Vagina (tissue), 2 donors: ENCODE measurements at regions not wholly inside any gene's neighbourhood (a gene's known extent, or its start where the extent isn't known, plus 50 kb on each side); places are given as distances from the start of the nearest gene placed in this dataset.
"Not testable (repeated sequence)": the region's sequence is repeated elsewhere in the genome, so short reads cannot be mapped to it uniquely, and the experiment has no call there.

Source experiments
- DNase-seq, 2 donors: peaks; one replicate each; pipeline ENCODE4 v3.0.0-alpha.2; 2017; ENCODE audit errors: extremely low spot score in 2 of 2
- H3K27ac ChIP-seq: fragments of 200-600 bp; sonication (generic); one replicate; pipeline ENCODE4 v1.5.1; 2019
- H3K27me3 ChIP-seq: fragments of 200-600 bp; sonication (generic); one replicate; pipeline ENCODE4 v1.5.1; 2019
- H3K36me3 ChIP-seq, 2 donors: fragments of 200-600 bp; sonication (generic); one replicate each; pipeline ENCODE4 v1.5.1; 2017 to 2019
- H3K4me1 ChIP-seq: fragments of 200-600 bp; sonication (generic); one replicate; pipeline ENCODE4 v1.5.1; 2019
- H3K4me3 ChIP-seq, 2 donors: fragments of 200-600 bp; sonication (generic); 1 replicate in 1 of 2; 2 replicates in 1 of 2; pipeline ENCODE4 v1.5.1; 2016 to 2019
- H3K9me3 ChIP-seq: fragments of 200-600 bp; sonication (generic); one replicate; pipeline ENCODE4 v1.5.1; 2019
- POLR2A ChIP-seq, 2 donors: fragments of 450-650 bp; IDR thresholded peaks; one replicate each; pipeline ENCODE4 v1.6.1; 2017; ENCODE audit warnings: antibody characterized with exemption in 2 of 2, mild to moderate bottlenecking in 2 of 2, moderate library complexity in 2 of 2
- POLR2AphosphoS5 ChIP-seq, 2 donors: sonication (generic); formaldehyde crosslinking; IDR thresholded peaks; one replicate each; pipeline ENCODE4 v1.9.0; 2017; ENCODE audit warnings: antibody characterized with exemption in 2 of 2, mild to moderate bottlenecking in 2 of 2, low read depth in 1 of 2; ENCODE audit not compliant: insufficient read depth in 1 of 2
- intact Hi-C: fragments of 100-400 bp; cut with DNase I; formaldehyde crosslinking; loops from one replicate; pipeline ENCODE4 v1.15.1; 2023
- TF ChIP-seq, protein P1 (sequence below), 3 experiments: fragments of 450-650 bp in 2 of 3; fragments of 200-600 bp in 1 of 3; sonication (generic) in 1 of 3; IDR thresholded peaks; one replicate each; pipeline ENCODE4 v1.5.1; 2017 to 2019; ENCODE audit warnings: antibody characterized with exemption in 3 of 3, mild to moderate bottlenecking in 2 of 3, moderate library complexity in 2 of 3

DNA sequence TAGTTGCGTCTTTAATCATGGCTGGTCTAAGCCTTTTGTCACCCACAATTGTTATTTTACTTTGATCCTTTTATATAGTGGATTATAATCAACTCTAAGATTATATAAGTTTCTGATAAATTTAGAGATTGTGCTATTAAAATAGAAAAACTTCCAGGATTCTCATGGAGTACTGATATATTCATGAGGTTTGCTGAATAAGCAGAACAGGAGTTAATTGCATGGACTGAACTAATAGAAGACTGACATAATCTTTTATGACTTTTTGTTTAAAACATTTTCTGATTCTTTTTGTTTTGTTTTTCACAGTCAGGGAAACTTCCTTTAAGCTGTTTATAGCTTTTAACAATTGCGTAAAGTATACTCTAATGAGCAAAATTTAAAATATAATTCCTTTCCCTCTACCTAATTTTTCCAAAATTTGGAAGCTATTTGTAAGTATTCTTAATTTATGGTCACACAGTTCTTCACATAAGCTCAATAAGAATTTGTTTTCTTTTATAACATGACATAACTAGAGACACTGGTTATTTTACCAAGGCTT is 129.9 kb upstream of the TMEM260 start:
- Histone ChIP-seq H3K27me3 (no peaks in the 10 kb centered on the region), H3K36me3 (no peaks in the 10 kb centered on the region), H3K9me3 (no peaks in the 10 kb centered on the region), H3K4me3 (no peak overlapping the region), H3K27ac (no peak overlapping the region), H3K4me1 (no peaks in the 10 kb centered on the region)
- intact Hi-C loops = no loop called here
- no peak for DNase-seq
- TF ChIP-seq, protein P1, sequence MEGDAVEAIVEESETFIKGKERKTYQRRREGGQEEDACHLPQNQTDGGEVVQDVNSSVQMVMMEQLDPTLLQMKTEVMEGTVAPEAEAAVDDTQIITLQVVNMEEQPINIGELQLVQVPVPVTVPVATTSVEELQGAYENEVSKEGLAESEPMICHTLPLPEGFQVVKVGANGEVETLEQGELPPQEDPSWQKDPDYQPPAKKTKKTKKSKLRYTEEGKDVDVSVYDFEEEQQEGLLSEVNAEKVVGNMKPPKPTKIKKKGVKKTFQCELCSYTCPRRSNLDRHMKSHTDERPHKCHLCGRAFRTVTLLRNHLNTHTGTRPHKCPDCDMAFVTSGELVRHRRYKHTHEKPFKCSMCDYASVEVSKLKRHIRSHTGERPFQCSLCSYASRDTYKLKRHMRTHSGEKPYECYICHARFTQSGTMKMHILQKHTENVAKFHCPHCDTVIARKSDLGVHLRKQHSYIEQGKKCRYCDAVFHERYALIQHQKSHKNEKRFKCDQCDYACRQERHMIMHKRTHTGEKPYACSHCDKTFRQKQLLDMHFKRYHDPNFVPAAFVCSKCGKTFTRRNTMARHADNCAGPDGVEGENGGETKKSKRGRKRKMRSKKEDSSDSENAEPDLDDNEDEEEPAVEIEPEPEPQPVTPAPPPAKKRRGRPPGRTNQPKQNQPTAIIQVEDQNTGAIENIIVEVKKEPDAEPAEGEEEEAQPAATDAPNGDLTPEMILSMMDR (IDR thresholded peaks at IDR 0.05) = no peak
- TF ChIP-seq POLR2A (IDR thresholded peaks at IDR 0.05) (no peak), POLR2AphosphoS5 (IDR thresholded peaks at IDR 0.05; ENCODE audit: insufficient read depth in 1 of 2, low read depth in 1 of 2) (no peak)

DNA sequence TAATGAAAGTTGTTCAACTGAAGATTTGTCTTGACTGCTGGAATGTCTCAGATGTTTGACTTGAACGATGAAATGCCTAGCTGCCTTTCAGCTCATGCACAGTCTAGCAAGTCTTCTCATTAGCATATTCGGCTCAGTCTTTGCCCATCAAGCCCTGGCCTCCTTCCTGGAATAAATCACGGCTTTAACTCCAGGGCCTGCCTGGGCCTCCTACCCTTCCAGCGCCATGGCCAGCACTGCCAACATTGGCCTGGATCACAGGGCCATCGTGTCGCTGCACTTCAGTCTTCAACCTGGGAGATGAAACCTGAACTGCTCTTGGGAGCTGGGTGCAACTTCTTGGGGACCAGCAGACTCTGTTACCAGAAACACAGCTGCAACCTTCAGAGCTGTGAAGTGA is 126.7 kb upstream of the TMEM260 start:
- H3K4me3 ChIP-seq = no peak overlapping the region
- intact Hi-C loops = no loop called here
- DNase-seq = no peak
- H3K36me3 ChIP-seq = no peaks in the 10 kb centered on the region
- H3K27ac ChIP-seq = no peak overlapping the region
- H3K9me3 ChIP-seq = no peaks in the 10 kb centered on the region
- H3K27me3 ChIP-seq = no peaks in the 10 kb centered on the region
- TF ChIP-seq POLR2AphosphoS5 (IDR thresholded peaks at IDR 0.05; ENCODE audit: insufficient read depth in 1 of 2, low read depth in 1 of 2) (no peak), POLR2A (IDR thresholded peaks at IDR 0.05) (no peak)
- TF ChIP-seq, protein P1 (IDR thresholded peaks at IDR 0.05) = no peak
- H3K4me1 ChIP-seq = no peaks in the 10 kb centered on the region

DNA sequence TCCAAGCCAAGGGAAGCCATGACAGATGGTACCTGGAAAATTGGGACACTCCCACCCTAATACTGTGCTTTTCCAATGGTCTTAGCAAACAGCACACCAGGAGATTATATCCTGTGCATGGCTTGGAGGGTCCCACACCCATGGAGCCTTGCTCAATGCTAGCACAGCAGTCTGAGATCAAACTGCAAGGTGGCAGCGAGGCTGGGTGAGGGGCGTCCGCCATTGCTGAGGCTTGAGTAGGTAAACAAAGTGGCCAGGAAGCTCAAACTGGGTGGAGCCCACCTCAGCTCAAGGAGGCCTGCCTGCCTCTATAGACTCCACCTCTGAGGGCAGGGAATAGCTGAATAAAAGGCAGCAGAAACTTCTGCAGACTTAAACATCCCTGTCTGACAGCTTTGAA is 124.9 kb upstream of the TMEM260 start:
- DNase-seq, H3K27ac ChIP-seq, H3K27me3 ChIP-seq, H3K4me1 ChIP-seq, intact Hi-C loops, H3K4me3 ChIP-seq, H3K9me3 ChIP-seq, H3K36me3 ChIP-seq: not testable (repeated sequence)

DNA sequence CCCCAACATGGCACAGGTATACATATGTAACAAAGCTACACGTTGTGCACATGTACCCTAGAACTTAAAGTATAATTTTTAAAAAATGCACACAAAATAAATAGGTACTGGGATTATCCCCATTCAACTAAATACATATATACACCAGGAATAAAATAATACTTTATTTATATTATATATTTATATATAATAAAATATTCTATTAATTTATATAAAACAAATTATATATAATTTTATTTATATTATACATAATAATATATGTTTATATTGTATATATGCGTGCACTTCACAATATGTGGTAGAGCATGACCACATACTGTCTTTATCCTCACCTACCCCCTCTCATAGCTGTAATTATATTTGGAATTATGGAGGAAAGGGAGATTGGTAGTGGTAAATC is 119.1 kb upstream of the TMEM260 start:
- no peaks in the 10 kb centered on the region for H3K27me3 ChIP-seq
- no peak for TF ChIP-seq POLR2A (IDR thresholded peaks at IDR 0.05)
- TF ChIP-seq POLR2AphosphoS5 (IDR thresholded peaks at IDR 0.05; ENCODE audit: insufficient read depth in 1 of 2, low read depth in 1 of 2) = no peak
- TF ChIP-seq, protein P1 (IDR thresholded peaks at IDR 0.05) = no peak

DNA sequence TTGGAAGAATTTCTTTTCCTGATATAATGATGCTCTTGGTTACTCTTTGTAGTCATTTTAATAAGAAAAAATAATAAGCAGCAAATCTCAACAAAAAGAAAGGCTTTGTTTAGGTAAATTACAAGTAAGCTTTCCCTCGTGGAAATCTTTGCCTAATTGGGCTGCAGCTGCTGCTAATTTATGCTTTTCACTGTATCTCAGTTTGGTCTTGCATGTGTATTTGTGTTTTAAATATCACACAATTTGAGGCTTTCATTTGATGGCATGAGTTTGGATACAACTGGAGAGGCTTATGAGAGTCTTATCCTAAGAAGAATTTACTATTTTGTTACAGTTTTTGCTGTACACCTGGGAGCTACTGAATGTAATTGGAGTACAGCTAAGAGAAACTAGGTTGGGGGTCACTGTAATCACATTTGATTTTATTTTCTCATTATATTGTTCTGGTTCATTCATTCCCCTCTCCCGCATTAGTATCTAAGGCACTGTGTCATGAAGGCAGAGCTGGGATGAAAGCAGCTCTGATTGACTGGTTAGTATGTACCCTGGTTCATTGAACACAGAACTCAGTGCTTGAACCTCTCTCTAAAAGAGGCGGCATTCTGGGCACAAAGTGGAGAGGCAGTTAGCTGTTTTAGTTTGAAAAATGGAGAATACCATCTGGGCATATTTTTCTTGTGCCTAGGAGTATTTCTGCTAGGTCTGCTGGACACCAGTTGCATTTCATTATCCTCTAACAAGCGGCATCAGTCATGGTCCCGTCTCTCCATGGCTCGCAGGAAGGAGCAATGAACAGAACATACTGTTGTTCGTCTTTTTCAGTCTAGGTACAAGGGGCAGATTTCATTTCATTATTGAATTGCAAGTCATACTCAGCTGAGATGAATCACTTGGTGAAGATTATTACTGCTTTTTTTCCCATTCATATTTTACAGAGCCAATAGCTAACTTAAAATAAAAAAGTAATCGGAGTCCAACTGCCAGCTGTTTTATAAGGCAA is 118.0 kb upstream of the TMEM260 start:
- Histone ChIP-seq H3K4me3 (no peak overlapping the region), H3K4me1 (no peaks in the 10 kb centered on the region), H3K27me3 (no peaks in the 10 kb centered on the region), H3K9me3 (no peaks in the 10 kb centered on the region), H3K27ac (no peak overlapping the region), H3K36me3 (no peaks in the 10 kb centered on the region)
- DNase-seq = no peak
- intact Hi-C loops = no loop called here
- TF ChIP-seq POLR2AphosphoS5 (IDR thresholded peaks at IDR 0.05; ENCODE audit: insufficient read depth in 1 of 2, low read depth in 1 of 2) (no peak), POLR2A (IDR thresholded peaks at IDR 0.05) (no peak)
- TF ChIP-seq, protein P1 (IDR thresholded peaks at IDR 0.05) = no peak

More for the DNA sequence above, 119.1 kb upstream of the TMEM260 start:
- Histone ChIP-seq H3K36me3 (no peaks in the 10 kb centered on the region), H3K9me3 (no peaks in the 10 kb centered on the region), H3K4me3 (no peak overlapping the region), H3K27ac (no peak overlapping the region), H3K4me1 (no peaks in the 10 kb centered on the region)
- no peak for DNase-seq
- intact Hi-C loops = no loop called here
